ENCODE measurements at regions not wholly inside any gene's neighbourhood (a gene's known extent, or its start where the extent isn't known, plus 50 kb on each side); places are given as distances from the start of the nearest gene placed in this dataset.

DNA sequence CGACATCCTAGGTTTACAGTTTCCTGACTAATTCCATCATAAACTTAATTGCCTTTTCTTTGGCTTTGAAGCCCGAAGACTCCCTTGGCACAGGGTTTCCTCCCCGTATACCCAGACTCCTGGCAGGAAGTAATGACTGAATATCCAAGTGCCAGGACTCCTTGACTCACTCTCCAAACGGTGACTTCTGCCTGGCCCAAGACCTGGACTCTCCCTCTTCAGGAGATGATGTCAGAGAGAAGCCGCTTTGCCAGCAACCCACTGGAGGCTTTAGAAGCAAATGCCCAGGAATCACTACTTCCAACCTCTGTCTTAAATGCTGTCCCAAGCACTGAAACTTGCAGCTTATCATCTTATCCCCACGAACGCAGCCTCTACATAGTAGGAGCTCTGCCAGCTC, 146.5 kb downstream of the RGS9 start (continued):
- TF ChIP-seq CHD7 (IDR thresholded peaks at IDR 0.05; ENCODE audit: low read depth, low read length): no peak
- TF ChIP-seq BRCA1 (IDR thresholded peaks at IDR 0.05): no peak
- TF ChIP-seq BRCA1 (CRISPR knock-in tag; IDR thresholded peaks at IDR 0.05): no peak
- TF ChIP-seq SMARCE1 (IDR thresholded peaks at IDR 0.05): no peak
